Mesothelial cell of epicardium (in vitro differentiated cells): ENCODE measurements at regions not wholly inside any gene's neighbourhood (a gene's known extent, or its start where the extent isn't known, plus 50 kb on each side); places are given as distances from the start of the nearest gene placed in this dataset.

Source experiments
- DNase-seq, 2 experiments: peaks; one replicate each; pipeline ENCODE4 v3.0.0; 2021; ENCODE audit warnings: low spot score in 2 of 2; ENCODE audit not compliant: unreplicated experiment in 2 of 2
- H3K27ac Mint-ChIP-seq: 2 replicates; pipeline ENCODE4 v1.8.0; 2021; ENCODE audit warnings: mixed read lengths
- H3K27me3 Mint-ChIP-seq: 2 replicates; pipeline ENCODE4 v1.8.0; 2021; ENCODE audit warnings: low read depth, mixed read lengths
- H3K36me3 Mint-ChIP-seq: 2 replicates; pipeline ENCODE4 v1.8.0; 2021; ENCODE audit warnings: mixed read lengths
- H3K4me1 Mint-ChIP-seq: 2 replicates; pipeline ENCODE4 v1.8.0; 2021; ENCODE audit warnings: mixed read lengths
- H3K4me3 Mint-ChIP-seq: 2 replicates; pipeline ENCODE4 v1.8.0; 2021; ENCODE audit warnings: mild to moderate bottlenecking, moderate library complexity, mixed read lengths
- H3K9me3 Mint-ChIP-seq: 2 replicates; pipeline ENCODE4 v1.8.0; 2021; ENCODE audit warnings: mixed read lengths
- TF ChIP-seq, protein P1 (sequence below): fragments of 200-600 bp; sonication (generic); IDR thresholded peaks from one replicate; pipeline ENCODE4 v1.5.0; 2021; ENCODE audit warnings: antibody characterized with exemption; ENCODE audit not compliant: unreplicated experiment

DNA sequence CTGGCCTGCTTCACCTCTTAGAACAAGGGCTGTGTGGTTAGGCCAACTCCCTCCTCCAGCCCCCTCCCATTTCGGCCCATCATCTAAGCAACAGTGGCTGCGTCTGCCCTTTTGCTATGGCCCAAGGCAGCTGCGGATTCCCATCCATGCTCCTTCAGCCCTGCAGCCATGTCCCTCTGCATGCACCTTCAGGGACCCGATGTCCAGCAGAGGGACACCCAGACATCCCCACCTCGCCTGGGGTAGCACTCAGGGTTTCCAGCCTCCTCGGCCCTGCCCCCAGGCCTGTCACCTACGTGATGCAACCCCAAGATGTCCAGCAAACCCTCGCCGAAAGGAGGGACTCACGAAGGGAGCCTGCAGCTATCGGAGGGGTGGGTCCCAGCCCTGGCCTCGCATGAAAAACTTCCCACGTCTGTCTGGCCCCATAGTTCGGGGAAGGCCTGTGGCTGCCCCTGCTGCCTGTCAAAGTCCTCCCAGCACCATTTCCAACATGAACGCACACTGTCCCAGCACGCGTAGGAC is 194.4 kb downstream of the CTTN start:
- H3K4me3 Mint-ChIP-seq: no peak overlapping the region
- H3K27me3 Mint-ChIP-seq: no peaks in the 10 kb centered on the region
- peaks cover 6% of the 10 kb centered on the region for H3K9me3 Mint-ChIP-seq
- H3K36me3 Mint-ChIP-seq: no peaks in the 10 kb centered on the region
- DNase-seq: no peak
- H3K4me1 Mint-ChIP-seq: no peaks in the 10 kb centered on the region
- TF ChIP-seq, protein P1, sequence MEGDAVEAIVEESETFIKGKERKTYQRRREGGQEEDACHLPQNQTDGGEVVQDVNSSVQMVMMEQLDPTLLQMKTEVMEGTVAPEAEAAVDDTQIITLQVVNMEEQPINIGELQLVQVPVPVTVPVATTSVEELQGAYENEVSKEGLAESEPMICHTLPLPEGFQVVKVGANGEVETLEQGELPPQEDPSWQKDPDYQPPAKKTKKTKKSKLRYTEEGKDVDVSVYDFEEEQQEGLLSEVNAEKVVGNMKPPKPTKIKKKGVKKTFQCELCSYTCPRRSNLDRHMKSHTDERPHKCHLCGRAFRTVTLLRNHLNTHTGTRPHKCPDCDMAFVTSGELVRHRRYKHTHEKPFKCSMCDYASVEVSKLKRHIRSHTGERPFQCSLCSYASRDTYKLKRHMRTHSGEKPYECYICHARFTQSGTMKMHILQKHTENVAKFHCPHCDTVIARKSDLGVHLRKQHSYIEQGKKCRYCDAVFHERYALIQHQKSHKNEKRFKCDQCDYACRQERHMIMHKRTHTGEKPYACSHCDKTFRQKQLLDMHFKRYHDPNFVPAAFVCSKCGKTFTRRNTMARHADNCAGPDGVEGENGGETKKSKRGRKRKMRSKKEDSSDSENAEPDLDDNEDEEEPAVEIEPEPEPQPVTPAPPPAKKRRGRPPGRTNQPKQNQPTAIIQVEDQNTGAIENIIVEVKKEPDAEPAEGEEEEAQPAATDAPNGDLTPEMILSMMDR: no peak
- H3K27ac Mint-ChIP-seq: no peak overlapping the region

DNA sequence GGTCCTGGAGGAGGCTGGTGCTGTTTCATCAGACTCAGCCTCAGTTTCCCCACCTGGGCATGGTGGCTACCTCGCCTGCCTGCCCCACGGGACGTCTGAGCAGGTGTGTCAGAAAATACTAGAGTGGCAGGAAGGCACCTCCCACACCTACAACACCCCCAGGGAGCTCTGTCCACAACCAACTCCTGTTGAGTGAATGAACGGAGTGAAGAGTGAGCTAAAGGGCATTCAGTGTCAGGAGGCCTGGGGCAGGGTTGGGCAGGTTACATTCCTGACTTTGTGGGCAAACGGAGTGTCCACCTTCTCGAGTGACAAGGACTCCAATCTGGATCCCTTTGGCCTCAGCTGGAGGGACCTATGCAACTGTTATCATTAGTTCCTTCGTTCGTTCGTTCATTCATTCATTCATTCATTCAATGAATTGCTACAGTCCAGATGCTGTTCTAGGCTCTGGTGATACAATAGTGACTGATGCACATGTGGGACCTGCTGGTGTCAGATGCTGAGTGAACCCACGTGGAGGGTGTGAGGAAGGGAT is 195.2 kb downstream of the CTTN start:
- TF ChIP-seq, protein P1: no peak
- Mint-ChIP-seq H3K4me1 (no peaks in the 10 kb centered on the region), H3K9me3 (peaks cover 6% of the 10 kb centered on the region), H3K36me3 (no peaks in the 10 kb centered on the region), H3K27me3 (no peaks in the 10 kb centered on the region), H3K27ac (no peak overlapping the region), H3K4me3 (no peak overlapping the region)
- no peak for DNase-seq

DNA sequence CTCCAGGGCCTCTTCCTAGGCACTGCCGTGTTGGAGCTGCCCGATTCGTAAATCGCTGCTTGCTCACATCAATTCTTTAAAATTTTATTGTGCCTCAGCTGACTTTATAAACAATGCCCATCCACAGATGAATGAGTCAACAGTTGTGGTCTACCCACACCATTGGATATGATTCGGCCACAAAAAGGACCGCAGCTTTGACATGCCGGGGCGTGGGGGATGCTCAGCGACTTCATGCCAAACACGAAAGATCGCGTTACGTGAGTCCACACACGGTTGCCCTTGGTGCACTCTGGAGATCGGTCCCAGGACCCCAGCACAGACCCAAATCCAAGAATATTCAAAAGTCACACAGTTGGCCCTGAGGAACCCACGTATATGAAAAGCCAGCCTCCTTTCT is 195.7 kb downstream of the CTTN start:
- DNase-seq: no peak
- no peaks in the 10 kb centered on the region for H3K4me1 Mint-ChIP-seq
- no peak overlapping the region for H3K27ac Mint-ChIP-seq
- peaks cover 6% of the 10 kb centered on the region for H3K9me3 Mint-ChIP-seq
- H3K36me3 Mint-ChIP-seq: no peaks in the 10 kb centered on the region
- TF ChIP-seq, protein P1: no peak
- no peak overlapping the region for H3K4me3 Mint-ChIP-seq
- H3K27me3 Mint-ChIP-seq: no peaks in the 10 kb centered on the region

DNA sequence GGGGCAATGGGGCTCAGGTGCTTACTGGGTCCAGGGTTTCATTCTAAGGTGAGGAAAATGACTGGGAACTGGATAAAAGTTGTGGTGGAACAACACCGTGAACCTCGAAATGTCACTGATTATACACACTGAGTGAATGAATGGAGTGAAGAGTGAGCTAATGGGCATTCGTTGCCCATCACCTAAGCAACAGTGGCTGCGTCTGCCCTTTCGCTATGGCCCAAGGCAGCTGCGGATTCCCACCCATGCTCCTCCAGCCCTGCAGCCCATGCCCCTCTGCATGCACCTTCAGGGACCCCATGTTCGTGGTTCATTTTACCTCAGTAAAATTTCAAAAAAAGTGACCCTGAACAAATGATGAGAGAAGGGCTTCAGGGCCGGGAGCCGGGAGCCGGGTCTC is 196.3 kb downstream of the CTTN start:
- Mint-ChIP-seq H3K27ac (no peak overlapping the region), H3K27me3 (no peaks in the 10 kb centered on the region), H3K36me3 (no peaks in the 10 kb centered on the region), H3K4me3 (no peak overlapping the region), H3K9me3 (peaks cover under 1% of the 10 kb centered on the region), H3K4me1 (no peaks in the 10 kb centered on the region)
- TF ChIP-seq, protein P1: no peak
- no peak for DNase-seq

DNA sequence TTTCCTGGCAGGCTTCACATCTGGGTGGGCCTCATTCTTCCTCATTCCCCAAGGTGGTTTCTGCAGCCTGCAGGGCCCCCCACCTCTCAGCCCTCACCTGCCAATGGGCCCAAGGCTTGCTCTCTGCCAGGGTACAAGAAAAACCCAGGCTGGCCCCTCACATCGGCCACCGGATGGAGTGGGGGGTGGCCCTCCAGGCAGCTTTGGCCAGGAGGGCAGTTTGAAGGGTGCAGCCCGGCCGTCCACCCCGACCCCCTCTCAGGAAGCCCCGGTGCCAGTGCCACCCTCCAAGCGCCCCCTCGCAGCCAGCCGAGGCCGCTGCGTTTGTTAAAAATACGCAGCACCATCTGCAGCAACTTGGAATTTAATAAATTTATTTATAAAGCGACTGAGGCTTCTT is 196.7 kb downstream of the CTTN start:
- no peak overlapping the region for H3K27ac Mint-ChIP-seq
- H3K27me3 Mint-ChIP-seq: no peaks in the 10 kb centered on the region
- H3K4me1 Mint-ChIP-seq: no peaks in the 10 kb centered on the region
- no peak overlapping the region for H3K4me3 Mint-ChIP-seq
- DNase-seq: no peak
- H3K36me3 Mint-ChIP-seq: no peaks in the 10 kb centered on the region
- H3K9me3 Mint-ChIP-seq: no peaks in the 10 kb centered on the region
- TF ChIP-seq, protein P1: no peak

DNA sequence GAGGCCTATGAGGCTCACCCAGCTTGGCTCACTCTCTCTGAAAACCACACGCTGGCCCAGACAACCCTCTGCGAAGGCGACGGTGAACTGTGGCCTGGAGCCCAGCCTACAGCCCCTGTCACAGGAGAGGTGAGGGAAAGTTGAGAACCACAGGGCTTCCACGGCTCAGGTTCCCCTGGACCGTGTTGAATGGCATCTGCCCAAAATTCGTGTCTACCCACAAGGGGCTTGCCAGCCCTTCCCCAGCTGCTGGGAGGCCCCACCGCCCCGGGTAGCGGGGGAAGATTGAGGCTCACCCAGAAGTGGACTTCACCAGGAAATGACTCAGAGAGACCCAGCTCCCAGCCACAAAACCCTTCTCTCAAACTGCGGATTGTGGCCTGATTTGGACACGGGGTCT is 197.1 kb downstream of the CTTN start:
- no peaks in the 10 kb centered on the region for H3K4me1 Mint-ChIP-seq
- no peak overlapping the region for H3K4me3 Mint-ChIP-seq
- H3K27me3 Mint-ChIP-seq: peaks cover 1% of the 10 kb centered on the region
- no peaks in the 10 kb centered on the region for H3K9me3 Mint-ChIP-seq
- H3K36me3 Mint-ChIP-seq: no peaks in the 10 kb centered on the region
- H3K27ac Mint-ChIP-seq: no peak overlapping the region
- TF ChIP-seq, protein P1: no peak
- no peak for DNase-seq
